ENCODE measurements at regions not wholly inside any gene's neighbourhood (a gene's known extent, or its start where the extent isn't known, plus 50 kb on each side); places are given as distances from the start of the nearest gene placed in this dataset.

DNA sequence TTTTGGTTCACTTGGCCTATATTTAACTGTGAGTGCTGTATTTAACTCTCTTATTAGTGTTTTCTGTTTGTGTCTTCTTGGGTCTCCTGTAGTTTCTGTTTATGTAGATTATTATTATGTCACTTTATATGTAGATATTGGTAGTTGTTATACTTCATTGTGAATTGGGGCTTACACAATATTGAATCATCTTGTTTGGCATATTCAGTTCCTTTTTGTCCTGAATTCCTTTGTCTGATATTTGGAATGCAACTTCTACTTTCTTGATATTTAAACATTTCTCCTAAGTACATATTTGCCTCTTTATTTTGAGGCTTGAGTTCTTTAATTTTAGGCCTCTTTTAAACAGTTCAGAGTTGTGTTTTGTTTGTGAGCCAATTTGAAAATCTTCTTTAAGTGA is 544.8 kb upstream of the ADGRL3 start:
- no peak for TF ChIP-seq CTCF (IDR thresholded peaks at IDR 0.05; ENCODE audit: extremely low read depth in 1 of 2, insufficient read depth in 1 of 2, low read depth in 1 of 2, low read length in 2 of 2)
- TF ChIP-seq POLR2AphosphoS5 (IDR thresholded peaks at IDR 0.05; ENCODE audit: insufficient read depth, low read depth, low read length): no peak
- TF ChIP-seq EZH2 (IDR thresholded peaks at IDR 0.05; ENCODE audit: borderline replicate concordance, low read depth, low read length, severe bottlenecking): no peak
- no peak for TF ChIP-seq FOS (IDR thresholded peaks at IDR 0.05; ENCODE audit: borderline replicate concordance, insufficient read depth, low read length)
- TF ChIP-seq POLR2A (IDR thresholded peaks at IDR 0.05; ENCODE audit: low read depth, low read length): no peak
- TF ChIP-seq MAX (IDR thresholded peaks at IDR 0.05; ENCODE audit: insufficient read depth, insufficient read length): no peak
- no peak for TF ChIP-seq GATA2 (IDR thresholded peaks at IDR 0.05; ENCODE audit: insufficient read depth, insufficient read length, low read depth, low read length)
